Globus pallidus (tissue), 1 donor: ENCODE measurements at regions not wholly inside any gene's neighbourhood (a gene's known extent, or its start where the extent isn't known, plus 50 kb on each side); places are given as distances from the start of the nearest gene placed in this dataset.

Experiments
- DNase-seq: peaks from one replicate; pipeline ENCODE4 v3.0.0-alpha.2; 2015; ENCODE audit warnings: low spot score

DNA sequence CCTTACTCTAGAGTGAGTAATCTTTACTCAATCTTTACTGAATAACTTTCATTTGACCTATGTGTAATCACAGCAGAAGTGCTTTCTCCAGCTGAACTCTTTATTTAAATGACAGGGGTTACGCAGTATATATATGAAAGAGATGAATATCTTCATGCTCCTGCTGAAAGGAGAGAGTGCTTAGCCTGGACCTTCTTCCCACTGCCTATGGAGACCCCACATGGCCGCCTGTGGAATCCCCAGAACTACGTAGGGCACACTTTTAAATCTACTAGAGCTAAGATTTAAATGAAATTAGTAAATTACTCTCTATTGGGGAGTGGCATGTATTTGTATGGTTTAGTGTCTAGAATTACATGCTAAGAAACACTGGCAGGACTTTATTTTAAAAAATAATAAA lies 391.2 kb downstream of the ANKRD50 start:
- DNase-seq = no peak

GRCh38 chr4:124322234-124323065 lies 390.1 kb downstream of the ANKRD50 start:
- peak; percentile 15 for DNase-seq

GRCh38 chr4:124325690-124326089 lies 386.8 kb downstream of the ANKRD50 start:
- no peak for DNase-seq

- DNase-seq = no peak
Measured at GRCh38 chr4:124329134-124329533, 383.4 kb downstream of the ANKRD50 start.

- no peak for DNase-seq
Measured at GRCh38 chr4:124330045-124330444, 382.5 kb downstream of the ANKRD50 start.

DNA sequence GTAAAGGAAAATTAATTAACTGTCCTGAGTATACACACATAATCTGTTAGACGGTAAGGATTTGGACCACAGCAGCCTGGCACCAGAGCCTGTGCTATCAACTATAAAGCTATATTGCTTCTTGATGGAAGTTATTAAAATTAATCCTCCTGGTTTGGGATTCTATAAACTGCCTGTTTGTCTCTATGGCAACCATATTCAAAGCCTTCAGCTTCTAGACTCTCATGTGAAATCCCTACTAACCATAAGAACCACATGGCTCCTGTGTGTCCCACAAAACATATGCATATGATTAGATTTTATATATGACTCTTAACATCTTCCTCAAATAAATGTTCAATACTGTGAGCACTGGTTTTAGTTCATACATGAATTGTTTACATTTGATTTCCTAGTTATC lies 380.8 kb downstream of the ANKRD50 start:
- DNase-seq = no peak

DNA sequence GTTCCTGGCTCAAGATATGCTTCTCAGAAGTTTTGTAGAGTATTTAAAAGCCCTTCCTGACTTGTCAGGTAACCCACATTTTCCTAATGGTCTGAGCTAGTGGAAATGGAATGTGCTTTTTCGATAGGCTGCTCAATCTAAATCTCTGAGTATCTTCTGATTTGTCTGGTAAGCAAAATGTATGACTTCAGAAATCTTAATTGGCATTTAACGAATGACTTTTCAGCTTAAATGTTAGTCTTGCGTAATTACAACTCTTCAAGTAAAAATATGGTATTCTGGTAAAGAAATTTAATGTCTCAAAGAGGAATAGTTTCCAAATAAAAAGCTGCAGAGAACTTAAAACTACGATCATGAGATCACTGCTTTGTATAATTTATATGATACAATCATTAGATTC lies 379.1 kb downstream of the ANKRD50 start:
- DNase-seq = no peak

DNA sequence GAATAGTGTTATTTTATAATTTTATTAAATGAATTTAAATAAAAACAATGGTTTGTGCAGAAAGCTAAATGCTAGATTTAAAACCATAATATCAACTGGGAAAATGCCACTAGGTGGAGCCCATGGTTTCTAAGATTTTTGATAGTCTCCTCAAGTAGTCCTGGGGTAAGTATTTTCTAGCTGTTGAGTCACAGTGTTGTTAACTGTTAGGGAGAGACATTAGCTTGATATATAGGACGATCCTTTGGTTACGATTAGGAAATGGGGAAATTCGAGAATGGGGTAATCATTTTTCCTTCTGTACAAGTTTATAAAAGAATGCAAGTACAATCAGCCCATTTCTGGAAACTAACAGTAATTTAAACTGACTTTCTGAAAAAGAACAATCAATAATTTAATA lies 378.4 kb downstream of the ANKRD50 start:
- DNase-seq = peak; percentile 39

GRCh38 chr4:124337874-124338273 lies 374.7 kb downstream of the ANKRD50 start:
- DNase-seq = no peak

- no peak for DNase-seq
Measured at GRCh38 chr4:124343661-124344171, 368.8 kb downstream of the ANKRD50 start.

DNA sequence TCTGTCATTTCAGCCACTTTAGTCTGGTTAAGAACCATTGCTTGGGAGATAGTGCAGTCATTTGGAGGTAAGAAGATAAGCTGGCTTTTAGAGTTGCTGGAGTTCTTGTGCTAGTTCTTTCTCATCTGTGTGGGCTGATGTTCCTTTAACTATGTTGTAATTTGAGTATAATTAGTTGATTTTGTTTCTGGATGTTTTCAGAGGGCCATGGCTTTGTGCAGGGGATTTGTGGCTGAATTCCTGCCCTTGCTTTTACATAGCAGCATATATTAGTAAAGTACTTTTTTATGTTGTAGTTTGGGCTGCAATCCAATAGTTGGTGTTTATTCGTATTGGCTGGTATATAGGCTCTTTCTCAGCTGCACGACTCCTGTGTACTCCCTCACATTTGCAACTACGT lies 339.6 kb downstream of the ANKRD50 start:
- DNase-seq = no peak

DNA sequence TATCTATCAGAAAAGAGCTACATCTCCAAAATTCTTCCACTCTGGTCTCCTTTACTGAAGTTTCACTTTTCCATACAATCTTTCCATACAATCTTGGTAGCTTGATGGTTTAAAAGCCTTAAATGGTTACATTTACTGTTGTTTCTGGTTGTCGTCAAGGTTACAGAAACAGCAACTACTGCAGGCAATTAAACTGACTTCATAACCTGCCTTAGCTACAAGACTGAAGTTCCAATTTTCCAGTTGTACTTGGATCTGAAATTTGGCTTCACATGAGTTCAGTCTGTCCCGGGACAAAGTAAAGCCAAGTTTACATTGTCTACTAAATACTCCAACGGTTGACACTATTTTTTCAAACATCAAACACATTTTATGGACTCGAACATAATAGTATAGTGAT lies 326.4 kb downstream of the ANKRD50 start:
- DNase-seq = no peak

- DNase-seq = no peak
Measured at GRCh38 chr4:124386648-124387047, 325.9 kb downstream of the ANKRD50 start.

- DNase-seq = no peak
Measured at GRCh38 chr4:124389591-124389990, 322.9 kb downstream of the ANKRD50 start.

- DNase-seq = no peak
Measured at GRCh38 chr4:124390861-124391260, 321.7 kb downstream of the ANKRD50 start.

DNA sequence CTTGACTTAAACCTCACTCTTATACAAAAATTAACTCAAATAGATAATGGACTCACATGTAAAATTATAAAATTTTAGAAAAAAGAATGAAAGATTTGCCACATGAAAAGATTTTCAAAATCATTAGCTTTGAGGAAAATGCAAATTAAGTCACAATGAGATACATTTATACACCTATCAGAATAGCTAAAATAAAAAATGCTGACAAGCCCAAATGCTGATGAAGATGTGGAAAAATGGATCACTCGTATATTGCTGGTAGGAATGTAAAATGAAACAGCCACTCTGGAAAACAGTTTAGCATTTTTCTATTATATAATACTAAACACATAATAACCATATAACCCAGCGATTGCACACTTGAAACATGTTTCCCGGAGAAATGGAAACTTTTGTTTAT lies 316.2 kb downstream of the ANKRD50 start:
- no peak for DNase-seq

GRCh38 chr4:124401606-124402005 lies 310.9 kb downstream of the ANKRD50 start:
- DNase-seq = no peak

GRCh38 chr4:124409044-124409443 lies 303.5 kb downstream of the ANKRD50 start:
- no peak for DNase-seq

GRCh38 chr4:124414276-124415040 lies 298.1 kb downstream of the ANKRD50 start:
- no peak for DNase-seq

DNA sequence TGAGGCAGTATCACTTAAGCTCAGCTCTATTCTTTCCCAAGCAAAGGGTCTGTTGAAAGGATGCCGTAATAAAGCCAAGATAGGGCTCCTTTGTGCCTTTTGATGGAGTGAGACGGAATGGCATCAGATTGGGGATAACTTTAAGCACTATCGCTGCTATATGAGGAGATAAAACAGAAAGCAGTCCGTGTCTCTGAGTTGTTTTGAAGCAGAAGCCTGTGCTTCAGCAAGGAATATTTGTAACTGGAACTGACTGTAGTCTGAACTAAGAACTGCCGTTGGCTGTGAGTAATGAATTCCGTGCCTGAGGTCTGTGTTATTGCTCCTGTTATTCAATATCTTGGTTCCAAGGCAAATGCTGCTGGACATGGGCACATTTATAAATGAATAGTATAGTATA lies 297.4 kb downstream of the ANKRD50 start:
- DNase-seq = no peak

GRCh38 chr4:124417371-124417770 lies 295.2 kb downstream of the ANKRD50 start:
- no peak for DNase-seq

DNA sequence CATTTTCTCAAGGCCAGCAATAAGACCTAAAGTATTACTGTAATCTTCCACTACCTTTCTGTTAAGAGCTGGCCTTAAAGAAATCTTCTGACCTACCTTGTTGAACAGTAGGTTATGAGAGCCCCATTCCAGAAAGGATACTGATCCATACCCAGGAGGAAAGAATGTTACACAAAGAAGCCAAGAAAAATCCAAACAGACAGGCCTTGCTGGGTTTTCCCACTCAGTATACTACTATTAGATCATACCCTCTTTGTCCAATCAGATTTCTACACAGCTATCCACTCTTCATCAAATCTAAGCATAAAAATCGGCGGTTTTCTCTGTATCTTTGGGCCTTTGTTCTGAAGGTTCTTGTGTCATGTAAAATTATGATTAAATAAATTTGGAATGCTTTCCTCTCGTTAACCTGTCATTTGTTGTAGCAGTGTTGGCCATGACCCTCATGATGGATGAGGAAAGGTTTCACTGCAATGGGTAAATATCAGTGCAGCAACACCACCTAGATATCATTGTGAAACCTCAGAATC lies 292.3 kb downstream of the ANKRD50 start:
- no peak for DNase-seq

GRCh38 chr4:124423160-124423559 lies 289.4 kb downstream of the ANKRD50 start:
- DNase-seq = no peak
